ENCODE measurements at regions not wholly inside any gene's neighbourhood (a gene's known extent, or its start where the extent isn't known, plus 50 kb on each side); places are given as distances from the start of the nearest gene placed in this dataset.

GRCh38 chr1:113198806-113199205, 125.8 kb downstream of the LRIG2 start:
- Mint-ChIP-seq H3K9me3 (no peaks in the 10 kb centered on the region), H3K4me1 (peaks cover 50% of the 10 kb centered on the region), H3K36me3 (no peaks in the 10 kb centered on the region), H3K27ac (no peak overlapping the region), H3K27me3 (ENCODE audit: low read depth) (no peaks in the 10 kb centered on the region), H3K4me3 (no peak overlapping the region)
- ChIA-PET POLR2A (no interaction called here), CTCF (interaction anchor here (3.2 kb wide), 1 partner anchor 21 kb away, joined by 18 read pairs; no protein-coding TSS in a partner anchor)
- no peak for TF ChIP-seq ZNF138 (CRISPR knock-in tag; conservative IDR thresholded peaks at IDR 0.05)
- no peak for TF ChIP-seq SP1 (CRISPR knock-in tag; conservative IDR thresholded peaks at IDR 0.05)
- TF ChIP-seq GRHL2 (CRISPR knock-in tag; IDR thresholded peaks at IDR 0.05; ENCODE audit: insufficient replicate concordance, severe bottlenecking) = no peak
- TF ChIP-seq ZNF671 (CRISPR knock-in tag; IDR thresholded peaks at IDR 0.05) = no peak
- no peak for TF ChIP-seq STAT6 (CRISPR knock-in tag; conservative IDR thresholded peaks at IDR 0.05; ENCODE audit: low read depth)
- no peak for TF ChIP-seq NFE2L1 (CRISPR knock-in tag; IDR thresholded peaks at IDR 0.05)
- TF ChIP-seq, protein P1, sequence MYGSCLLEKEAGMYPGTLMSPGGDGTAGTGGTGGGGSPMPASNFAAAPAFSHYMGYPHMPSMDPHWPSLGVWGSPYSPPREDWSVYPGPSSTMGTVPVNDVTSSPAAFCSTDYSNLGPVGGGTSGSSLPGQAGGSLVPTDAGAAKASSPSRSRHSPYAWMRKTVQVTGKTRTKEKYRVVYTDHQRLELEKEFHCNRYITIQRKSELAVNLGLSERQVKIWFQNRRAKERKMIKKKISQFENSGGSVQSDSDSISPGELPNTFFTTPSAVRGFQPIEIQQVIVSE (CRISPR knock-in tag; IDR thresholded peaks at IDR 0.05; ENCODE audit: borderline replicate concordance) = no peak
- no peak for TF ChIP-seq ZNF263 (CRISPR knock-in tag; IDR thresholded peaks at IDR 0.05; ENCODE audit: low read depth)
- TF ChIP-seq ELF4 (CRISPR knock-in tag; IDR thresholded peaks at IDR 0.05; ENCODE audit: low read depth) = no peak
- no peak for TF ChIP-seq SOX15 (CRISPR knock-in tag; IDR thresholded peaks at IDR 0.05)
- no peak for TF ChIP-seq KAT7 (CRISPR knock-in tag; IDR thresholded peaks at IDR 0.05; ENCODE audit: borderline replicate concordance)
- no peak for TF ChIP-seq ETV6 (CRISPR knock-in tag; IDR thresholded peaks at IDR 0.05)
- DNase-seq (ENCODE audit: low spot score) = no peak
- ATAC-seq = no peak

DNA sequence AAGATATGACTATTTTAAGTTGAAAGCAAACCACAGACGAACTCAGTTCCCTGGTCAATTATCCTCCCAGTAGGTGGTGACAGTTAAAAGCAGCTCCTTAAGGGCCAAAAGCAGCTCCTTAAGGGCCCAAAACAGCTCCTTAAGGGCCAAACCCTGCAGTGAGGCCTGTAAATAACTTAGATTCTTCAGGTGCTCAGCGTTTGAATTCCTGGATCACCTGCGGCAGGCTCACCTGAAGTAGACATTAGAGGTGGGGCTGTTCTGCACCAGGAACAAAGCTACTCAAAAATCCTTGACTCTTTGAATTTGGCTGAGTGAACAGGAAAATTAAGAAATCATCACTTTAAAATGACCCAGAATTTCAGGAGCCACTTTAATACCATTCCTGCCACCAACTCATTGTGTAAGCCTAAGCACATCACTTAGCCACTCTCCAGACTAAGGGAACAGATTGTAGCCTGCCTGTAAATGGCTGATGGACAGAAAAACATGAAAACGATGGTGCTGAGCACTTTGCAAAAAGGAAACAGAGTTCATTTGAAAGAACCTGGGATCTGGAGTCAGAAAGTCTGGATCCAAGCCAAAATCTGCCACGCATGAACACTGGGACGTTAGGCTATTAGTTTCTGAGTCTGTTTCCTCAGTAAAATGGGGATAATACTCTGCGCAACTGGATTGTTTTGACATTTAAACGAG, 126.9 kb downstream of the LRIG2 start:
- no peak overlapping the region for H3K4me3 Mint-ChIP-seq
- ChIA-PET CTCF (interaction anchor here (0.9 to 1.6 kb wide), 5 partner anchors 10 to 127 kb away, joined by 3 to 13 read pairs (median 5); partner anchors contain the start of gene LRIG2), POLR2A (no interaction called here)
- H3K36me3 Mint-ChIP-seq = no peaks in the 10 kb centered on the region
- H3K4me1 Mint-ChIP-seq = peaks cover 50% of the 10 kb centered on the region
- DNase-seq (ENCODE audit: low spot score) (no peak), ATAC-seq (peak; percentile 86)
- TF ChIP-seq ZBTB43 (CRISPR knock-in tag; IDR thresholded peaks at IDR 0.05) (no peak), NR1H2 (CRISPR knock-in tag; IDR thresholded peaks at IDR 0.05) (no peak), ZMAT4 (CRISPR knock-in tag; IDR thresholded peaks at IDR 0.05) (no peak)
- peak overlapping the region; percentile 66 for H3K27ac Mint-ChIP-seq
- no peaks in the 10 kb centered on the region for H3K27me3 Mint-ChIP-seq (ENCODE audit: low read depth)
- H3K9me3 Mint-ChIP-seq = peaks cover 7% of the 10 kb centered on the region

GRCh38 chr1:113201560-113201959, 128.6 kb downstream of the LRIG2 start:
- DNase-seq (ENCODE audit: low spot score) (no peak), ATAC-seq (no peak)
- H3K27me3 Mint-ChIP-seq (ENCODE audit: low read depth) = no peaks in the 10 kb centered on the region
- ChIA-PET CTCF (no interaction called here), POLR2A (no interaction called here)
- H3K27ac Mint-ChIP-seq = no peak overlapping the region; the same call in 1 of the 2 replicates
- no peaks in the 10 kb centered on the region for H3K36me3 Mint-ChIP-seq
- H3K4me1 Mint-ChIP-seq = peaks cover 44% of the 10 kb centered on the region
- peaks cover 7% of the 10 kb centered on the region for H3K9me3 Mint-ChIP-seq
- no peak overlapping the region for H3K4me3 Mint-ChIP-seq
- TF ChIP-seq HMGA2 (CRISPR knock-in tag; IDR thresholded peaks at IDR 0.05) (no peak), NFATC4 (CRISPR knock-in tag; IDR thresholded peaks at IDR 0.05) (no peak), NFYB (CRISPR knock-in tag; conservative IDR thresholded peaks at IDR 0.05; ENCODE audit: low read depth) (no peak), NFE2L1 (CRISPR knock-in tag; IDR thresholded peaks at IDR 0.05) (no peak), PRRX2 (CRISPR knock-in tag; IDR thresholded peaks at IDR 0.05) (no peak), ATF1 (CRISPR knock-in tag; IDR thresholded peaks at IDR 0.05) (no peak), TCF7 (CRISPR knock-in tag; IDR thresholded peaks at IDR 0.05; ENCODE audit: low read depth) (no peak)
- TF ChIP-seq, protein P2, sequence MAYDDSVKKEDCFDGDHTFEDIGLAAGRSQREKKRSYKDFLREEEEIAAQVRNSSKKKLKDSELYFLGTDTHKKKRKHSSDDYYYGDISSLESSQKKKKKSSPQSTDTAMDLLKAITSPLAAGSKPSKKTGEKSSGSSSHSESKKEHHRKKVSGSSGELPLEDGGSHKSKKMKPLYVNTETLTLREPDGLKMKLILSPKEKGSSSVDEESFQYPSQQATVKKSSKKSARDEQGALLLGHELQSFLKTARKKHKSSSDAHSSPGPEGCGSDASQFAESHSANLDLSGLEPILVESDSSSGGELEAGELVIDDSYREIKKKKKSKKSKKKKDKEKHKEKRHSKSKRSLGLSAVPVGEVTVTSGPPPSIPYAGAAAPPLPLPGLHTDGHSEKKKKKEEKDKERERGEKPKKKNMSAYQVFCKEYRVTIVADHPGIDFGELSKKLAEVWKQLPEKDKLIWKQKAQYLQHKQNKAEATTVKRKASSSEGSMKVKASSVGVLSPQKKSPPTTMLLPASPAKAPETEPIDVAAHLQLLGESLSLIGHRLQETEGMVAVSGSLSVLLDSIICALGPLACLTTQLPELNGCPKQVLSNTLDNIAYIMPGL (CRISPR knock-in tag; IDR thresholded peaks at IDR 0.05) = no peak
- TF ChIP-seq, protein P3, sequence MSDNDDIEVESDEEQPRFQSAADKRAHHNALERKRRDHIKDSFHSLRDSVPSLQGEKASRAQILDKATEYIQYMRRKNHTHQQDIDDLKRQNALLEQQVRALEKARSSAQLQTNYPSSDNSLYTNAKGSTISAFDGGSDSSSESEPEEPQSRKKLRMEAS (CRISPR knock-in tag; IDR thresholded peaks at IDR 0.05) = no peak
- TF ChIP-seq, protein P4, sequence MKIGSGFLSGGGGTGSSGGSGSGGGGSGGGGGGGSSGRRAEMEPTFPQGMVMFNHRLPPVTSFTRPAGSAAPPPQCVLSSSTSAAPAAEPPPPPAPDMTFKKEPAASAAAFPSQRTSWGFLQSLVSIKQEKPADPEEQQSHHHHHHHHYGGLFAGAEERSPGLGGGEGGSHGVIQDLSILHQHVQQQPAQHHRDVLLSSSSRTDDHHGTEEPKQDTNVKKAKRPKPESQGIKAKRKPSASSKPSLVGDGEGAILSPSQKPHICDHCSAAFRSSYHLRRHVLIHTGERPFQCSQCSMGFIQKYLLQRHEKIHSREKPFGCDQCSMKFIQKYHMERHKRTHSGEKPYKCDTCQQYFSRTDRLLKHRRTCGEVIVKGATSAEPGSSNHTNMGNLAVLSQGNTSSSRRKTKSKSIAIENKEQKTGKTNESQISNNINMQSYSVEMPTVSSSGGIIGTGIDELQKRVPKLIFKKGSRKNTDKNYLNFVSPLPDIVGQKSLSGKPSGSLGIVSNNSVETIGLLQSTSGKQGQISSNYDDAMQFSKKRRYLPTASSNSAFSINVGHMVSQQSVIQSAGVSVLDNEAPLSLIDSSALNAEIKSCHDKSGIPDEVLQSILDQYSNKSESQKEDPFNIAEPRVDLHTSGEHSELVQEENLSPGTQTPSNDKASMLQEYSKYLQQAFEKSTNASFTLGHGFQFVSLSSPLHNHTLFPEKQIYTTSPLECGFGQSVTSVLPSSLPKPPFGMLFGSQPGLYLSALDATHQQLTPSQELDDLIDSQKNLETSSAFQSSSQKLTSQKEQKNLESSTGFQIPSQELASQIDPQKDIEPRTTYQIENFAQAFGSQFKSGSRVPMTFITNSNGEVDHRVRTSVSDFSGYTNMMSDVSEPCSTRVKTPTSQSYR (CRISPR knock-in tag; IDR thresholded peaks at IDR 0.05) = no peak

Measured in WTC11 (cell line).